GM12878 (cell line): ENCODE measurements at regions not wholly inside any gene's neighbourhood (a gene's known extent, or its start where the extent isn't known, plus 50 kb on each side); places are given as distances from the start of the nearest gene placed in this dataset.

Experiments used
- ATAC-seq: fragments of 200-7000 bp; cut with Tn5 transposase; 3 replicates; pipeline ENCODE4 v1.9.1; 2020; ENCODE audit warnings: mild to moderate bottlenecking, moderate library complexity
- BruUV-seq: library from RNA; stranded (reverse); fragments of 400-500 nt; replicated peaks from 2 replicates; lab custom pipeline; 2021; lab: Mats Ljungman, UMichigan
- CTCF ChIA-PET: fragments of 300-600 bp; sonication (Branson Sonifier 250); formaldehyde crosslinking; extraction: SDS; loops from one replicate; lab custom pipeline; 2021; ENCODE audit warnings: inconsistent platforms; lab: Yijun Ruan, JAX
- POLR2A ChIA-PET: fragments of 350-600 bp; formaldehyde crosslinking; extraction: SDS; loops from one replicate; lab custom pipeline; 2021; ENCODE audit warnings: inconsistent platforms; lab: Charles Lee
- RAD21 ChIA-PET: fragments of 300-600 bp; sonication (Branson Sonifier 250); formaldehyde crosslinking; loops from one replicate; lab custom pipeline; 2023; ENCODE audit warnings: antibody characterized with exemption; ENCODE audit not compliant: unreplicated experiment; lab: Charles Lee
- SMC1A ChIA-PET: fragments of 300-600 bp; sonication (Branson Sonifier 250); formaldehyde crosslinking; loops from one replicate; lab custom pipeline; 2023; ENCODE audit not compliant: unreplicated experiment, uncharacterized antibody; lab: Charles Lee
- DNase-seq: peaks from one replicate; pipeline ENCODE4 v3.0.0-alpha.2; 2011; ENCODE audit warnings: low read depth, low spot score
- FAIRE-seq: peaks from 3 replicates; lab custom pipeline; 2011; peaks lifted over from hg19 to GRCh38; lab: Jason Lieb, UNC
- H2AFZ ChIP-seq: 2 replicates; pipeline ENCODE4 v1.6.0; 2011; ENCODE audit warnings: low read depth, low read length, control low read depth; ENCODE audit not compliant: control insufficient read depth
- H3K27ac ChIP-seq: 2 replicates; pipeline ENCODE4 v1.5.1; 2011; ENCODE audit warnings: control low read depth; ENCODE audit not compliant: control insufficient read depth, insufficient read depth
- H3K27me3 ChIP-seq, 2 experiments: replicated peaks in 1 of 2; 2 replicates each; pipeline versions ENCODE4 v1.6.0 to v1.6.1; 2011; ENCODE audit warnings: low read length in 1 of 2; ENCODE audit not compliant: control insufficient read depth in 2 of 2, insufficient read depth in 2 of 2
- H3K36me3 ChIP-seq, 2 experiments: 2 replicates each; pipeline ENCODE4 v1.5.1; 2011; ENCODE audit warnings: low read length in 1 of 2; ENCODE audit not compliant: control insufficient read depth in 2 of 2, insufficient read depth in 2 of 2
- H3K4me1 ChIP-seq: 2 replicates; pipeline ENCODE4 v1.6.1; 2011; ENCODE audit warnings: mild to moderate bottlenecking, low read length, moderate library complexity, mixed read lengths; ENCODE audit not compliant: control insufficient read depth, insufficient read depth
- H3K4me2 ChIP-seq: 2 replicates; pipeline ENCODE4 v1.6.0; 2011; ENCODE audit warnings: control low read depth; ENCODE audit not compliant: control insufficient read depth, insufficient read depth
- H3K4me3 ChIP-seq: fragments of 200-600 bp; sonication (generic); 2 replicates; pipeline ENCODE4 v1.5.1; 2016
- H3K79me2 ChIP-seq: 2 replicates; pipeline ENCODE4 v1.6.0; 2011; ENCODE audit warnings: low read length; ENCODE audit not compliant: control insufficient read depth, insufficient read depth
- H3K9ac ChIP-seq: 2 replicates; pipeline ENCODE4 v1.8.0; 2011; ENCODE audit warnings: low read length, control low read depth, mixed read lengths; ENCODE audit not compliant: control insufficient read depth, insufficient read depth
- H3K9me3 ChIP-seq: replicated peaks from 3 replicates; pipeline ENCODE4 v1.5.1; 2011; ENCODE audit warnings: mild to moderate bottlenecking, low read length; ENCODE audit not compliant: control insufficient read depth, insufficient read depth
- H4K20me1 ChIP-seq: 2 replicates; pipeline ENCODE4 v1.6.0; 2011; ENCODE audit not compliant: control insufficient read depth, insufficient read depth
- CHD4 ChIP-seq: fragments of 200-600 bp; sonication (generic); IDR thresholded peaks from 2 replicates; pipeline ENCODE4 v1.6.1; 2016; ENCODE audit warnings: mild to moderate bottlenecking
- STAT1 ChIP-seq: fragments of 450-650 bp; conservative IDR thresholded peaks from 2 replicates; pipeline ENCODE4 v1.6.1; 2014; ENCODE audit warnings: antibody characterized with exemption, mild to moderate bottlenecking
- ZSCAN29 ChIP-seq: fragments of 450-650 bp; IDR thresholded peaks from 2 replicates; pipeline ENCODE4 v1.6.1; 2017; ENCODE audit warnings: mild to moderate bottlenecking, moderate library complexity
- WGBS: methylation state at CpG from one replicate; pipeline ENCODE4 v1.1.6; 2016; ENCODE audit warnings: low lambda C conversion rate; ENCODE audit not compliant: insufficient replicate concordance, insufficient coverage; ENCODE audit errors: missing lambda C conversion rate; 5-methylcytosine and 5-hydroxymethylcytosine counted together
- in situ Hi-C: fragments of 300-500 bp; cut with MboI; formaldehyde crosslinking; loops from 9 replicates; pipeline ENCODE4 v1.14.3; 2018; ENCODE audit warnings: mixed read lengths
- intact Hi-C: fragments of 100-400 bp; cut with micrococcal nuclease; formaldehyde crosslinking; loops from one replicate; pipeline ENCODE4 v1.14.2; 2022; ENCODE audit not compliant: unreplicated experiment

DNA sequence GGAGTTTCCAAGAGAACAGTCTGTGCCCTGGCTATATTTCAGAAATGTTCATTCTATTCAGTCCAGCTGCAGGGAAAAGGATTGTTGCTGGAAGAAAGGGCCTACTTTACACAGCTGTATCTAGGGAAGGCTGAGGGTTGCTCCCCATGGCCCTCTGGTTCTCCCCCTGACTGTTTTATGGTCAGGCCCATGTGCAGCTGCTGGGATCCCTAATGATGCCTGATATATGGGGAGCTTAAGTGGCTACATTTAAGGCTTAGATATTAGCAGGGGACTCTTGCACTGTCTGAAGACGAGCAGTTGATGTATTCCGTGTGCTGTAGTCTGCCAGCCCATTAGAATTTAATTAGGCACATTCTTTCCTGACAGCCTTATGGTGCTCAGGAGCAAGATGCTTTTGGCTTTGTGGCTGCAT lies 72.0 kb downstream of the FAM43A start:
- Histone ChIP-seq H3K4me1 (no peaks in the 10 kb centered on the region), H3K27ac (no peak overlapping the region), H3K36me3 (no peaks in the 10 kb centered on the region), H3K4me3 (no peak overlapping the region), H3K27me3 (peaks cover 1 to 3% of the 10 kb centered on the region in 2 experiments; a peak in 2 of 4 replicates), H3K4me2 (no peak overlapping the region), H3K79me2 (no peaks in the 10 kb centered on the region), H2AFZ (no peak overlapping the region), H4K20me1 (no peaks in the 10 kb centered on the region), H3K9ac (no peak overlapping the region), H3K9me3 (no peaks in the 10 kb centered on the region)
- FAIRE-seq (no peak), DNase-seq (no peak), ATAC-seq (no peak)
- TF ChIP-seq CHD4 (no peak), ZSCAN29 (no peak)
- ChIA-PET CTCF (interaction anchor here (0.9 to 1.4 kb wide), 2 partner anchors 9 to 75 kb away, joined by 3 to 4 read pairs; no protein-coding TSS in a partner anchor), POLR2A (interaction anchor here (1.2 kb wide), 1 partner anchor 12 kb away, joined by 3 read pairs; no protein-coding TSS in a partner anchor), RAD21 (no interaction called here), SMC1A (interaction anchor here (0.6 kb wide), 1 partner anchor 326 kb away, joined by 3 read pairs; no protein-coding TSS in a partner anchor)
- in situ Hi-C loops, result no loop called here
- BruUV-seq, result no TSS peak
- intact Hi-C loops, result no loop called here
- WGBS, result 43% methylated on average over 2 of the region's 2 CpGs

DNA sequence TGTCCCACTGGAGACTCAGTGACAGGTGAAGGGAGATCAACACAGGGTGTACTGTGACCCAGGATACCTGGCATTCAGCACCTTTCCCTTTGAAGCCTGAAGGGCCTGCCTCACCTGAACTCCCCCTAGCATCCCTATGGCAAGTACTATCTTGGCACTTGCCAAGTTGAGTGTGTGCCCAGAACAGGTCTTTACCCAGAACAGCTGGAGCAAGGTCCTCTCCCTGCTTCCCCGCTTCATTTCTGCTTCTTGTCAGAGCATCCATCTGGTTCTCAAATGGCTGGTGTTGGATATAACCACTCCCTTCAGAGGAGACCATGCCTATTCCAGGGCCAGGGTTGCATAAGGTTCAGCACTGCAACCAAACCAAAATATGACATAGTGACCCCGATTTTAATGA lies 73.0 kb downstream of the FAM43A start:
- Histone ChIP-seq H3K9me3 (no peaks in the 10 kb centered on the region), H2AFZ (no peak overlapping the region), H3K27ac (no peak overlapping the region), H3K79me2 (no peaks in the 10 kb centered on the region), H3K9ac (no peak overlapping the region)
- DNase-seq, result no peak
- CTCF ChIA-PET, result no interaction called here
- intact Hi-C loops, result no loop called here
- POLR2A ChIA-PET, result no interaction called here
- no peak for TF ChIP-seq STAT1
- TF ChIP-seq, all 136 proteins: peak for 0
- ChIA-PET RAD21 (no interaction called here), SMC1A (no interaction called here)
- no peak for ATAC-seq
- H3K4me3 ChIP-seq, result no peak overlapping the region
- peaks cover 1 to 3% of the 10 kb centered on the region in 2 experiments; a peak in 2 of 4 replicates for H3K27me3 ChIP-seq
- 35% methylated on average over 2 of the region's 2 CpGs for WGBS
- no TSS peak for BruUV-seq
- no peak for FAIRE-seq
- H3K4me1 ChIP-seq, result no peaks in the 10 kb centered on the region
- in situ Hi-C loops, result no loop called here
- no peaks in the 10 kb centered on the region for H4K20me1 ChIP-seq
- no peaks in the 10 kb centered on the region for H3K36me3 ChIP-seq
- no peak overlapping the region for H3K4me2 ChIP-seq
